GM19035 (cell line): ENCODE measurements at regions not wholly inside any gene's neighbourhood (a gene's known extent, or its start where the extent isn't known, plus 50 kb on each side); places are given as distances from the start of the nearest gene placed in this dataset.
"Not testable (repeated sequence)": the region's sequence is repeated elsewhere in the genome, so short reads cannot be mapped to it uniquely, and the experiment has no call there.

Experiments
- ATAC-seq: cut with Tn5 transposase; IDR thresholded peaks from one replicate; pipeline ENCODE4 v1.9.1; 2021; ENCODE audit not compliant: unreplicated experiment

- no peak for ATAC-seq
Observed at GRCh38 chr1:166390366-166391033, 223.7 kb upstream of the FAM78B start.

- no peak for ATAC-seq
Observed at GRCh38 chr1:166391279-166392066, 224.7 kb upstream of the FAM78B start.

- no peak for ATAC-seq
Observed at GRCh38 chr1:166395729-166396128, 228.9 kb upstream of the FAM78B start.

GRCh38 chr1:166409253-166410082 is 242.7 kb upstream of the FAM78B start:
- ATAC-seq: not testable (repeated sequence)

- no peak for ATAC-seq
Observed at GRCh38 chr1:166410083-166410385, 243.2 kb upstream of the FAM78B start.

GRCh38 chr1:166416831-166417230 is 250.0 kb upstream of the FAM78B start:
- not testable (repeated sequence) for ATAC-seq

- no peak for ATAC-seq
Observed at GRCh38 chr1:166418344-166418933, 251.6 kb upstream of the FAM78B start.

GRCh38 chr1:166422586-166422985 is 255.8 kb upstream of the FAM78B start:
- not testable (repeated sequence) for ATAC-seq

GRCh38 chr1:166432655-166433054 is 265.9 kb upstream of the FAM78B start:
- no peak for ATAC-seq

GRCh38 chr1:166433404-166434304 is 266.9 kb upstream of the FAM78B start:
- ATAC-seq: not testable (repeated sequence)

- ATAC-seq: no peak
Observed at GRCh38 chr1:166457700-166458099, 290.9 kb upstream of the FAM78B start.

- no peak for ATAC-seq
Observed at GRCh38 chr1:166464333-166464732, 297.5 kb upstream of the FAM78B start.

- ATAC-seq: no peak
Observed at GRCh38 chr1:166470014-166470413, 303.2 kb upstream of the FAM78B start.

- ATAC-seq: no peak
Observed at GRCh38 chr1:166470441-166470840, 303.6 kb upstream of the FAM78B start.

GRCh38 chr1:166471359-166471758 is 304.6 kb upstream of the FAM78B start:
- no peak for ATAC-seq

- ATAC-seq: peak; percentile 68
Observed at GRCh38 chr1:166479052-166479631, 312.3 kb upstream of the FAM78B start.

GRCh38 chr1:166484471-166484870 is 317.7 kb upstream of the FAM78B start:
- no peak for ATAC-seq

- no peak for ATAC-seq
Observed at GRCh38 chr1:166484871-166485270, 318.1 kb upstream of the FAM78B start.

- ATAC-seq: no peak
Observed at GRCh38 chr1:166485620-166486019, 318.8 kb upstream of the FAM78B start.

- ATAC-seq: no peak
Observed at GRCh38 chr1:166488327-166488726, 321.5 kb upstream of the FAM78B start.
